Mesenchymal stem cell (in vitro differentiated cells and primary cell): ENCODE measurements at regions not wholly inside any gene's neighbourhood (a gene's known extent, or its start where the extent isn't known, plus 50 kb on each side); places are given as distances from the start of the nearest gene placed in this dataset.

Experiments
- DNase-seq: peaks from one replicate; pipeline ENCODE4 v3.0.0-alpha.2; 2013
- H2AFZ ChIP-seq: one replicate; pipeline ENCODE4 v1.6.1; 2013; ENCODE audit warnings: low read depth, mild to moderate bottlenecking, control low read depth, inconsistent platforms, low read length, moderate library complexity
- H2AK5ac ChIP-seq: 2 replicates; pipeline ENCODE4 v1.6.1; 2013; ENCODE audit warnings: low read length, moderate library complexity, mild to moderate bottlenecking, inconsistent platforms; ENCODE audit not compliant: severe bottlenecking
- H2BK120ac ChIP-seq: one replicate; pipeline ENCODE4 v1.6.1; 2013; ENCODE audit warnings: low read depth, mild to moderate bottlenecking, inconsistent platforms, low read length, moderate library complexity
- H2BK12ac ChIP-seq, 2 experiments: one replicate each; pipeline ENCODE4 v1.6.1; 2013; ENCODE audit warnings: inconsistent platforms in 2 of 2, low read length in 2 of 2, mild to moderate bottlenecking in 2 of 2, moderate library complexity in 2 of 2, control low read depth in 1 of 2
- H2BK15ac ChIP-seq: one replicate; pipeline ENCODE4 v1.6.1; 2013; ENCODE audit warnings: mild to moderate bottlenecking, low read depth, inconsistent platforms; ENCODE audit not compliant: poor library complexity, severe bottlenecking
- H2BK5ac ChIP-seq: 2 replicates; pipeline ENCODE4 v1.6.1; 2013; ENCODE audit warnings: low read depth, mild to moderate bottlenecking, low read length, control low read depth, inconsistent platforms; ENCODE audit not compliant: poor library complexity, severe bottlenecking
- H3K14ac ChIP-seq, 2 experiments: one replicate each; pipeline ENCODE4 v1.6.1; 2013; ENCODE audit warnings: inconsistent platforms in 2 of 2, low read length in 2 of 2, control low read depth in 1 of 2, mild to moderate bottlenecking in 1 of 2, moderate library complexity in 1 of 2
- H3K18ac ChIP-seq, 2 experiments: one replicate each; pipeline ENCODE4 v1.6.1; 2013; ENCODE audit warnings: inconsistent platforms in 2 of 2, low read length in 2 of 2, control low read depth in 1 of 2, low read depth in 1 of 2, mild to moderate bottlenecking in 1 of 2
- H3K23ac ChIP-seq, 2 experiments: one replicate each; pipeline ENCODE4 v1.6.1; 2013; ENCODE audit warnings: inconsistent platforms in 2 of 2, low read length in 2 of 2, mild to moderate bottlenecking in 2 of 2, moderate library complexity in 2 of 2, control low read depth in 1 of 2
- H3K27ac ChIP-seq: 2 replicates; pipeline ENCODE4 v1.5.1; 2013; ENCODE audit warnings: mild to moderate bottlenecking, moderate library complexity, low read length, control low read depth, inconsistent platforms; ENCODE audit not compliant: poor library complexity, severe bottlenecking
- H3K27me3 ChIP-seq, 2 experiments: 2 replicates each; pipeline versions ENCODE4 v1.6.1 to v1.7.0; 2013; ENCODE audit warnings: low read length in 2 of 2, mild to moderate bottlenecking in 2 of 2, moderate library complexity in 2 of 2, control low read depth in 1 of 2, inconsistent platforms in 1 of 2; ENCODE audit not compliant: control insufficient read depth in 1 of 2, insufficient read depth in 1 of 2
- H3K36me3 ChIP-seq, 2 experiments: 2 replicates each; pipeline versions ENCODE4 v1.6.1 to v1.7.0; 2013; ENCODE audit warnings: low read length in 2 of 2, control low read depth in 1 of 2, inconsistent platforms in 1 of 2, low read depth in 1 of 2, mild to moderate bottlenecking in 1 of 2; ENCODE audit not compliant: insufficient read depth in 2 of 2, control insufficient read depth in 1 of 2
- H3K4ac ChIP-seq, 2 experiments: one replicate each; pipeline ENCODE4 v1.6.1; 2013; ENCODE audit warnings: inconsistent platforms in 2 of 2, low read length in 2 of 2, mild to moderate bottlenecking in 2 of 2, moderate library complexity in 2 of 2, control low read depth in 1 of 2, low read depth in 1 of 2
- H3K4me1 ChIP-seq: 2 replicates; pipeline ENCODE4 v1.6.1; 2013; ENCODE audit warnings: low read depth, low read length, control low read depth; ENCODE audit not compliant: control insufficient read depth, insufficient read depth
- H3K4me2 ChIP-seq: 2 replicates; pipeline ENCODE4 v1.6.1; 2013; ENCODE audit warnings: low read length, mild to moderate bottlenecking, inconsistent platforms; ENCODE audit not compliant: poor library complexity, severe bottlenecking
- H3K4me3 ChIP-seq, 2 experiments: 2 replicates each; pipeline versions ENCODE4 v1.5.1 to v1.7.0; 2013; ENCODE audit warnings: low read length in 2 of 2, mild to moderate bottlenecking in 2 of 2, control low read depth in 1 of 2, low read depth in 1 of 2; ENCODE audit not compliant: insufficient read depth in 1 of 2
- H3K79me1 ChIP-seq: replicated peaks from 2 replicates; pipeline ENCODE4 v1.6.1; 2013; ENCODE audit warnings: mild to moderate bottlenecking, control low read depth, low read length, inconsistent platforms; ENCODE audit not compliant: poor library complexity, severe bottlenecking
- H3K9ac ChIP-seq: 2 replicates; pipeline ENCODE4 v1.7.0; 2013; ENCODE audit warnings: mild to moderate bottlenecking, low read length, moderate library complexity
- H3K9me3 ChIP-seq: 2 replicates; pipeline ENCODE4 v1.7.0; 2013; ENCODE audit warnings: mild to moderate bottlenecking, low read length; ENCODE audit not compliant: control insufficient read depth
- H4K8ac ChIP-seq: one replicate; pipeline ENCODE4 v1.6.1; 2013; ENCODE audit warnings: inconsistent platforms, mild to moderate bottlenecking, low read length, moderate library complexity
- H4K91ac ChIP-seq: one replicate; pipeline ENCODE4 v1.6.1; 2013; ENCODE audit warnings: mild to moderate bottlenecking, low read length, inconsistent platforms
- whole genome bisulfite sequencing: methylation state at CpG from one replicate; pipeline ENCODE4 v1.1.7; 2013; ENCODE audit warnings: mixed read lengths; 5-methylcytosine and 5-hydroxymethylcytosine counted together

DNA sequence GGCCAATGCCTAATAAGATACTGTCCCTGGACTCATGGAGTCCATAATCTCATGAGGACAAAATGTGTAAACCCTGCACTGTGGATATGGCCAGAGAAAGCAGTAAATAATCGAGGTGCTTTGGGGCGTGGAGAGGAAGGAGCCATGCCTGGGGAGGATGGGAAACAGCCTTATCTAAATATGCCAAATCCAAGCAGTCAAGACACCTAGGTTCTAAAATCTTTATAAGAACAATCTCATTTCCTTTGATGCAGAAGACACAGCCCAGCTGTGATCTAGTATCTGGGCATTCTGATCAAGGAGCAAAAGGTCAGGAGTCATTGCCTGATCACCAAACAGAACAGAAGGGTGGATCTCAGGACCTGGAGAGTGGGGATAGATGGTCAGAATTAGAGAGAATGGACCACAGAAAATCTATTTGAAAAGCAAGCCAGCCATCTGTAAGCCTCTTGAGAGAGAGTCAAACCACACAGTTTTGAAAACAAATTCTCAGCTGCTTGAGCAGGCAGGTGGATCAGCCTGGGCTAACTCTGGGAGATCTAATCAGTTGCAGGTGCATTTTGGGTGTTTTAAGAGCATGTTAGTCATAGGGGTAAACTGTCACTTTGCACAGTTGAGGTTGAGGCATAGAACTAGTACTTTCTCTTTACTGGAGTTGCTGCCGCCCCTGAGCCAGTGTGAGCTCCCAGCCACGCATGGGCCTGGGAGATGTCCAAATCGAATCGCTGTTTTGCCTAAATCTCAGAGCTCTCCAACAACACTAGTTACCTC is 130.8 kb upstream of the TNFAIP3 start:
- 95% methylated on average over 6 of the region's 6 CpGs for WGBS
- H3K4me1 ChIP-seq, result no peaks in the 10 kb centered on the region
- no peak overlapping the region for H3K23ac ChIP-seq
- no peak overlapping the region for H2BK120ac ChIP-seq
- H2AK5ac ChIP-seq, result no peak overlapping the region
- no peak overlapping the region for H3K9ac ChIP-seq
- peak overlapping the region in 1 of 2 experiments; percentile 63 for H2BK12ac ChIP-seq
- no peak overlapping the region for H2AFZ ChIP-seq
- H3K27ac ChIP-seq, result no peak overlapping the region
- peaks cover 0 to 3% of the 10 kb centered on the region in 2 experiments for H3K36me3 ChIP-seq
- no peaks in the 10 kb centered on the region for H3K79me1 ChIP-seq
- H3K4ac ChIP-seq, result no peak overlapping the region
- H4K91ac ChIP-seq, result no peak overlapping the region
- no peak overlapping the region for H3K14ac ChIP-seq
- no peak overlapping the region for H2BK15ac ChIP-seq
- H3K4me2 ChIP-seq, result no peak overlapping the region
- no peak overlapping the region for H3K18ac ChIP-seq
- H3K4me3 ChIP-seq, result no peak overlapping the region
- H2BK5ac ChIP-seq, result no peak overlapping the region
- H3K9me3 ChIP-seq, result no peaks in the 10 kb centered on the region
- H4K8ac ChIP-seq, result no peak overlapping the region
- DNase-seq, result no peak
- H3K27me3 ChIP-seq, result no peaks in the 10 kb centered on the region

DNA sequence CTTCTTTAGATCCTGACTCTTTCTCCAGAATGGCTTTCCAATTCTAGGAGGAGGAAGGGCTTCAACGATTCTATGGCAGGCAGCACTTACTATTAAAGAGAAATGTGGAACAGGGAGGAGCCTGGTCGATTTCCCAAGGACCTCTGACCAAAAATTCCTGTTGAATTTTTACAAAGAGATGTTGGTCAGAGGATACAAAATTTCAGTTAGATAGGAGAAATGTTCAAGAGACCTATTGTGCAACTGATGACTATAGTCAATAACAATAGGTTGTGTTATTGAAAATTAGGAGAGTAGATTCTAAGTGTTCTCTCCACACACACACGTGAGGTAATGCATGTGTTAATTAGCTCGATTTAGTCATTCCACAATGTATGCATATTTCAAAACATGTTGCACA is 130.1 kb upstream of the TNFAIP3 start:
- no peak overlapping the region for H3K23ac ChIP-seq
- no peak overlapping the region for H2BK12ac ChIP-seq
- H3K79me1 ChIP-seq, result no peaks in the 10 kb centered on the region
- H3K27ac ChIP-seq, result no peak overlapping the region
- H3K4me3 ChIP-seq, result no peak overlapping the region
- no peak overlapping the region for H2BK120ac ChIP-seq
- WGBS, result 76% methylated on average over 2 of the region's 4 CpGs
- no peak overlapping the region for H3K4ac ChIP-seq
- H3K4me2 ChIP-seq, result no peak overlapping the region
- no peak for DNase-seq
- H3K9me3 ChIP-seq, result no peaks in the 10 kb centered on the region
- no peak overlapping the region for H2AK5ac ChIP-seq
- H2BK5ac ChIP-seq, result no peak overlapping the region
- no peak overlapping the region for H3K9ac ChIP-seq
- no peak overlapping the region for H4K8ac ChIP-seq
- H3K27me3 ChIP-seq, result no peaks in the 10 kb centered on the region
- no peaks in the 10 kb centered on the region for H3K4me1 ChIP-seq
- no peak overlapping the region for H4K91ac ChIP-seq
- H2AFZ ChIP-seq, result no peak overlapping the region
- H3K14ac ChIP-seq, result no peak overlapping the region
- H2BK15ac ChIP-seq, result no peak overlapping the region
- peaks cover 0 to 3% of the 10 kb centered on the region in 2 experiments for H3K36me3 ChIP-seq
- H3K18ac ChIP-seq, result no peak overlapping the region

DNA sequence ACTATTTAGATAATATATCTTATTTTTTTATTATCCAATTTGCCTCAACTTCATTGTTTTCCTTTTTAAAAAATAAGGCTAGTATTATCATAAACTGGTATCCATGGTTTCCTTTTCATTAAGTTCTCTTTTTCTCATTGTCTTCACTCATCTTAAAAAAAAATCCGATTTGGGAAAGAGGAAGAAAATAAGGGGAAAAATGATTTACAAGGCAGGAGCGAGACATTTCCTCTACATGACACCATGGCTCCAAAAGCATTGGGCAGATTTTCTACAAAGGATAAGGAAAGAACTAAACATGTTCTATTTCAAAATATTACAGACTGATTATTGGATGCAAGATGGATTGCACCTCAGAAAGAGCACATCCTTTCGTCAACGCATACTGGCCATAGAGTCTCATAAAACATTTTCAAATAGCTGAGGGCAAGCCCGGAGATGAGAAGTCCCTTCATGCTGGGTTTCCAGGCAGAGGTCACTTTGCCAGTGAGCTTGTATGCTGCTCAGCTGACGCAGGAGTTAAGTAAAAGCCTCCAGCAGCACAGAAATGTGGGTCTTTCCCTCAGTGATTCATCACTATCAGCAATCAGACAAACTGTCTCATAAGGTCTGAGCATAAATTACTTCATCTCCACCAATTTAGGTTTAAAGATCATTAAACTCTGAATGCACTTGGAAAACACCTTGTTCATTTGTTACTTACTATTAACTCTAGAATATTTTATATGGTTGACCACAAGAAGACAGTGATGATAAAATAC is 129.0 kb upstream of the TNFAIP3 start:
- Histone ChIP-seq H3K4me1 (no peaks in the 10 kb centered on the region), H3K14ac (no peak overlapping the region), H2BK12ac (no peak overlapping the region), H2BK15ac (no peak overlapping the region), H2BK5ac (no peak overlapping the region), H4K91ac (no peak overlapping the region), H3K79me1 (no peaks in the 10 kb centered on the region), H3K9ac (no peak overlapping the region), H3K4me3 (no peak overlapping the region), H3K4ac (no peak overlapping the region), H3K27me3 (no peaks in the 10 kb centered on the region), H3K27ac (no peak overlapping the region), H2AK5ac (no peak overlapping the region), H2AFZ (no peak overlapping the region), H3K9me3 (no peaks in the 10 kb centered on the region), H3K36me3 (peaks cover 0 to 3% of the 10 kb centered on the region in 2 experiments), H2BK120ac (no peak overlapping the region), H4K8ac (no peak overlapping the region), H3K4me2 (no peak overlapping the region), H3K23ac (no peak overlapping the region), H3K18ac (no peak overlapping the region)
- peak; percentile 86 for DNase-seq
- 81% methylated on average over 4 of the region's 6 CpGs for WGBS

DNA sequence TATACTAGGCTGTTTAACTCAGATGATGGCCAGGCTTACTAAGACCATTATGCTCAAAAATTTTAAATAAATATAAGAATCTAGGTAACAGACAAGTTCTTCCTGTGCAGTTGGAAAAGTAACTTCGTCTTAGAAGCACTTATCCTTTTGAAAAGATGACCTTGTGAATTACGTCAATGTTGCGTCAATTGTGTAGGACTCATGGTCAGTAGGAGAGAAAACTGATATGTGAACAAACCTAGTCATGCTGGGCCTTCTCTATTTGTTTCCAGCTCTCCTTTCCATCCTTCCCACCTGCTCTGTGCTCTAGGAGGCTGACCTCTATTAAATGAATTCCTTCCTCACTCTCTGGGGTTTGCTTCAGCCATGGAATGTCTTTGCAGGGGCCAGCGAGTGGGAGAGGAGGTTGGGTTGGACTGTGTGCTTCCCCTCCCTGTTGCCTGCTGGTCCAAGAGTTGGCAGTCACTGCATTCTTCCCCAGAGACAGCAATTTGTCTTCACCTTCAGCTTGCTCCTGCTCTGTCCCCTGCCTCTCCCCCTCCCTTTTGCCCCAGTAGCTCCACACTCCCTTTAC is 128.0 kb upstream of the TNFAIP3 start:
- no peaks in the 10 kb centered on the region for H3K4me1 ChIP-seq
- DNase-seq, result no peak
- no peak overlapping the region for H3K23ac ChIP-seq
- no peak overlapping the region for H3K4me2 ChIP-seq
- H2BK120ac ChIP-seq, result peak overlapping the region; percentile 37
- H3K14ac ChIP-seq, result no peak overlapping the region
- peaks cover 0 to 3% of the 10 kb centered on the region in 2 experiments for H3K36me3 ChIP-seq
- H2AK5ac ChIP-seq, result no peak overlapping the region
- 92% methylated on average over 3 of the region's 4 CpGs for WGBS
- no peak overlapping the region for H2BK12ac ChIP-seq
- H2AFZ ChIP-seq, result no peak overlapping the region
- H4K91ac ChIP-seq, result peak overlapping the region; percentile 65
- no peak overlapping the region for H3K27ac ChIP-seq
- no peak overlapping the region for H3K4ac ChIP-seq
- H3K9ac ChIP-seq, result no peak overlapping the region
- no peaks in the 10 kb centered on the region for H3K79me1 ChIP-seq
- no peak overlapping the region for H3K4me3 ChIP-seq
- no peak overlapping the region for H3K18ac ChIP-seq
- H2BK5ac ChIP-seq, result no peak overlapping the region
- no peak overlapping the region for H2BK15ac ChIP-seq
- no peaks in the 10 kb centered on the region for H3K27me3 ChIP-seq
- no peak overlapping the region for H4K8ac ChIP-seq
- H3K9me3 ChIP-seq, result no peaks in the 10 kb centered on the region
